ENCODE measurements at regions not wholly inside any gene's neighbourhood (a gene's known extent, or its start where the extent isn't known, plus 50 kb on each side); places are given as distances from the start of the nearest gene placed in this dataset.

GRCh38 chr5:3019045-3019444 lies 267.6 kb upstream of the IRX2 start:
- TF ChIP-seq POLR2A (IDR thresholded peaks at IDR 0.05), result no peak
- no peak for TF ChIP-seq CTCF (IDR thresholded peaks at IDR 0.05)
